ENCODE measurements at regions not wholly inside any gene's neighbourhood (a gene's known extent, or its start where the extent isn't known, plus 50 kb on each side); places are given as distances from the start of the nearest gene placed in this dataset.
"Not testable (repeated sequence)": the region's sequence is repeated elsewhere in the genome, so short reads cannot be mapped to it uniquely, and the experiment has no call there.

- no peaks in the 10 kb centered on the region for H3K36me3 ChIP-seq (ENCODE audit: insufficient read depth, low read length)
- TF ChIP-seq EZH2phosphoT487 (IDR thresholded peaks at IDR 0.05; ENCODE audit: borderline replicate concordance, low read depth, low read length) (no peak), CTCF (conservative IDR thresholded peaks at IDR 0.05; ENCODE audit: low read length) (no peak)
These were observed 105.1 kb upstream of the RGPD4 start for GRCh38 chr2:107721586-107721985.

GRCh38 chr2:107725824-107726223 is 100.9 kb upstream of the RGPD4 start:
- H3K9me2 ChIP-seq (ENCODE audit: insufficient read depth, low read length); BruUV-seq (replicated peaks); POLR2A ChIA-PET; H4K20me1 ChIP-seq (ENCODE audit: insufficient read depth, low read length); H3K27ac ChIP-seq (ENCODE audit: low read depth, low read length, poor library complexity, severe bottlenecking); H3K4me2 ChIP-seq (ENCODE audit: low read length); H2AFZ ChIP-seq (ENCODE audit: low read length); intact Hi-C loops (cut with micrococcal nuclease; ENCODE audit: unreplicated experiment); CTCF ChIA-PET (ENCODE audit: unreplicated experiment); H3K9me3 ChIP-seq (ENCODE audit: low read length); H3K4me1 ChIP-seq (ENCODE audit: insufficient read depth, low read length, poor library complexity, severe bottlenecking); H3K36me3 ChIP-seq (ENCODE audit: insufficient read depth, low read length); H3K79me2 ChIP-seq (ENCODE audit: insufficient read depth, low read depth, low read length); DNase-seq (ENCODE audit: low spot score); H3K4me3 ChIP-seq (ENCODE audit: low read depth, low read length, poor library complexity, severe bottlenecking): not testable (repeated sequence)

More at GRCh38 chr2:107721586-107721985, 105.1 kb upstream of the RGPD4 start:
- Histone ChIP-seq H3K4me3 (ENCODE audit: low read depth, low read length, poor library complexity, severe bottlenecking) (no peak overlapping the region), H4K20me1 (ENCODE audit: insufficient read depth, low read length) (no peaks in the 10 kb centered on the region), H3K79me2 (ENCODE audit: insufficient read depth, low read depth, low read length) (no peaks in the 10 kb centered on the region), H3K27ac (ENCODE audit: low read depth, low read length, poor library complexity, severe bottlenecking) (no peak overlapping the region), H3K9me2 (ENCODE audit: insufficient read depth, low read length) (no peaks in the 10 kb centered on the region), H3K4me2 (ENCODE audit: low read length) (no peak overlapping the region), H3K9me3 (ENCODE audit: low read length) (no peaks in the 10 kb centered on the region), H2AFZ (ENCODE audit: low read length) (no peak overlapping the region), H3K4me1 (ENCODE audit: insufficient read depth, low read length, poor library complexity, severe bottlenecking) (no peaks in the 10 kb centered on the region)
- POLR2A ChIA-PET: no interaction called here
- no peak for DNase-seq (ENCODE audit: low spot score)
- CTCF ChIA-PET (ENCODE audit: unreplicated experiment): no interaction called here
- intact Hi-C loops (cut with micrococcal nuclease; ENCODE audit: unreplicated experiment): no loop called here
- no TSS peak for BruUV-seq (replicated peaks)

- Histone ChIP-seq H3K79me2 (ENCODE audit: insufficient read depth, low read depth, low read length) (no peaks in the 10 kb centered on the region), H3K36me3 (ENCODE audit: insufficient read depth, low read length) (no peaks in the 10 kb centered on the region), H3K9me2 (ENCODE audit: insufficient read depth, low read length) (no peaks in the 10 kb centered on the region), H3K9me3 (ENCODE audit: low read length) (no peaks in the 10 kb centered on the region), H3K27ac (ENCODE audit: low read depth, low read length, poor library complexity, severe bottlenecking) (no peak overlapping the region), H3K4me1 (ENCODE audit: insufficient read depth, low read length, poor library complexity, severe bottlenecking) (no peaks in the 10 kb centered on the region), H4K20me1 (ENCODE audit: insufficient read depth, low read length) (no peaks in the 10 kb centered on the region), H3K4me3 (ENCODE audit: low read depth, low read length, poor library complexity, severe bottlenecking) (no peak overlapping the region), H2AFZ (ENCODE audit: low read length) (no peak overlapping the region), H3K4me2 (ENCODE audit: low read length) (no peak overlapping the region)
- no peak for DNase-seq (ENCODE audit: low spot score)
- ChIA-PET POLR2A (no interaction called here), CTCF (ENCODE audit: unreplicated experiment) (no interaction called here)
- BruUV-seq (replicated peaks): no TSS peak
- no peak for TF ChIP-seq EZH2phosphoT487 (IDR thresholded peaks at IDR 0.05; ENCODE audit: borderline replicate concordance, low read depth, low read length)
- no peak for TF ChIP-seq CTCF (conservative IDR thresholded peaks at IDR 0.05; ENCODE audit: low read length)
- intact Hi-C loops (cut with micrococcal nuclease; ENCODE audit: unreplicated experiment): no loop called here
These were observed 99.4 kb upstream of the RGPD4 start for GRCh38 chr2:107727318-107727717.
